OCI-LY1 (cell line): ENCODE measurements at regions not wholly inside any gene's neighbourhood (a gene's known extent, or its start where the extent isn't known, plus 50 kb on each side); places are given as distances from the start of the nearest gene placed in this dataset.

Experiments
- EZH2 ChIP-seq: fragments of 200-600 bp; sonication (generic), shearing (Covaris generic); IDR thresholded peaks from 2 replicates; pipeline ENCODE4 v1.8.0; 2017; ENCODE audit warnings: borderline replicate concordance, mixed run types, mild to moderate bottlenecking, antibody characterized with exemption, low read length, moderate library complexity, mixed read lengths
- TF ChIP-seq, protein P1 (sequence below): fragments of 200-600 bp; sonication (generic), shearing (Covaris generic); IDR thresholded peaks from 2 replicates; pipeline ENCODE4 v1.5.1; 2017; ENCODE audit warnings: mild to moderate bottlenecking, antibody characterized with exemption, low read length, moderate library complexity, mixed read lengths

DNA sequence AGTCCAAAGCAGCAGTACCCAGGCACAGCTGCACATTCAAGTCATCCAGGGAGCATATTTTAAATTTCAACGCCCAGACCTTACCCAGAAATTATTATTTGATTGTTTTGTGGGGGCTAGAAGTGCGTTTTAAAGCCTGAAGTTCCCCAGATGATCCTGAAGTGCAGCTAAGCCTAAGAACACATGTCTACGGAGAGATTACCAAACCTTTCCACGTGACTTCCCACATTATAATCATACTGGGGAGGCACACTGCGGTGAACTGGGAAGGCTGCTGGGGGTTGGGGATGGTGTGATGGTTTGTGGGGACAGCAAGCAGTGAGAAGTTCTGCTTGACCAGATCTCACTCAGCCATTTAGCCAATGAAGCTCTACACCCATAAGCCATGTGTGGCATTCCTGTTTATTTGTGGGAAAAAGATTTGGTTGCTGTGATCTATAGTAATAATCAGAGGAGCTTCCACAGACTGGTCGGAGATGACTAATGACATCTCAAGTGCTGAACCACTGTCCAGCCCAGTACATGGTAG is 93.4 kb upstream of the CDH6 start:
- TF ChIP-seq, protein P1, sequence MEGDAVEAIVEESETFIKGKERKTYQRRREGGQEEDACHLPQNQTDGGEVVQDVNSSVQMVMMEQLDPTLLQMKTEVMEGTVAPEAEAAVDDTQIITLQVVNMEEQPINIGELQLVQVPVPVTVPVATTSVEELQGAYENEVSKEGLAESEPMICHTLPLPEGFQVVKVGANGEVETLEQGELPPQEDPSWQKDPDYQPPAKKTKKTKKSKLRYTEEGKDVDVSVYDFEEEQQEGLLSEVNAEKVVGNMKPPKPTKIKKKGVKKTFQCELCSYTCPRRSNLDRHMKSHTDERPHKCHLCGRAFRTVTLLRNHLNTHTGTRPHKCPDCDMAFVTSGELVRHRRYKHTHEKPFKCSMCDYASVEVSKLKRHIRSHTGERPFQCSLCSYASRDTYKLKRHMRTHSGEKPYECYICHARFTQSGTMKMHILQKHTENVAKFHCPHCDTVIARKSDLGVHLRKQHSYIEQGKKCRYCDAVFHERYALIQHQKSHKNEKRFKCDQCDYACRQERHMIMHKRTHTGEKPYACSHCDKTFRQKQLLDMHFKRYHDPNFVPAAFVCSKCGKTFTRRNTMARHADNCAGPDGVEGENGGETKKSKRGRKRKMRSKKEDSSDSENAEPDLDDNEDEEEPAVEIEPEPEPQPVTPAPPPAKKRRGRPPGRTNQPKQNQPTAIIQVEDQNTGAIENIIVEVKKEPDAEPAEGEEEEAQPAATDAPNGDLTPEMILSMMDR, result no peak
- TF ChIP-seq EZH2, result no peak
